ENCODE measurements at regions not wholly inside any gene's neighbourhood (a gene's known extent, or its start where the extent isn't known, plus 50 kb on each side); places are given as distances from the start of the nearest gene placed in this dataset.
"Not testable (repeated sequence)": the region's sequence is repeated elsewhere in the genome, so short reads cannot be mapped to it uniquely, and the experiment has no call there.

GRCh38 chr5:50576686-50577256 is 89.7 kb upstream of the PARP8 start:
- Histone ChIP-seq H3K27me3 (ENCODE audit: low read depth) (no peaks in the 10 kb centered on the region), H3K36me3 (no peaks in the 10 kb centered on the region), H3K4me1 (no peaks in the 10 kb centered on the region), H3K9me3 (replicated peaks) (no peaks in the 10 kb centered on the region), H3K27ac (replicated peaks) (no peak overlapping the region), H3K4me3 (no peak overlapping the region)
- DNase-seq: no peak
- no peak for TF ChIP-seq CTCF (IDR thresholded peaks at IDR 0.05; ENCODE audit: borderline replicate concordance)
- intact Hi-C loops (cut with micrococcal nuclease): no loop called here

GRCh38 chr5:50580506-50580905 is 85.9 kb upstream of the PARP8 start:
- no peak for TF ChIP-seq CTCF (IDR thresholded peaks at IDR 0.05; ENCODE audit: borderline replicate concordance)
- Histone ChIP-seq H3K27me3 (ENCODE audit: low read depth) (peaks cover 5% of the 10 kb centered on the region), H3K4me1 (no peaks in the 10 kb centered on the region), H3K4me3 (no peak overlapping the region), H3K36me3 (no peaks in the 10 kb centered on the region), H3K27ac (replicated peaks) (no peak overlapping the region), H3K9me3 (replicated peaks) (no peaks in the 10 kb centered on the region)
- DNase-seq: no peak
- intact Hi-C loops (cut with micrococcal nuclease): no loop called here

GRCh38 chr5:50581845-50582244 is 84.6 kb upstream of the PARP8 start:
- H3K4me1 ChIP-seq; H3K36me3 ChIP-seq; DNase-seq; H3K27ac ChIP-seq (replicated peaks); H3K27me3 ChIP-seq (ENCODE audit: low read depth); H3K9me3 ChIP-seq (replicated peaks); intact Hi-C loops (cut with micrococcal nuclease); H3K4me3 ChIP-seq: not testable (repeated sequence)

- no peaks in the 10 kb centered on the region for H3K36me3 ChIP-seq
- TF ChIP-seq CTCF (IDR thresholded peaks at IDR 0.05; ENCODE audit: borderline replicate concordance): no peak
- no peaks in the 10 kb centered on the region for H3K4me1 ChIP-seq
- DNase-seq: no peak
- peaks cover 5% of the 10 kb centered on the region for H3K27me3 ChIP-seq (ENCODE audit: low read depth)
- no peak overlapping the region for H3K4me3 ChIP-seq
- no peak overlapping the region for H3K27ac ChIP-seq (replicated peaks)
- H3K9me3 ChIP-seq (replicated peaks): no peaks in the 10 kb centered on the region
- intact Hi-C loops (cut with micrococcal nuclease): no loop called here
Observed at GRCh38 chr5:50582699-50583098, 83.7 kb upstream of the PARP8 start.

- H3K4me1 ChIP-seq: no peaks in the 10 kb centered on the region
- H3K36me3 ChIP-seq: no peaks in the 10 kb centered on the region
- peaks cover 5% of the 10 kb centered on the region for H3K27me3 ChIP-seq (ENCODE audit: low read depth)
- intact Hi-C loops (cut with micrococcal nuclease): no loop called here
- no peak overlapping the region for H3K27ac ChIP-seq (replicated peaks)
- H3K9me3 ChIP-seq (replicated peaks): no peaks in the 10 kb centered on the region
- H3K4me3 ChIP-seq: no peak overlapping the region
- DNase-seq: no peak
- no peak for TF ChIP-seq CTCF (IDR thresholded peaks at IDR 0.05; ENCODE audit: borderline replicate concordance)
Observed at GRCh38 chr5:50583621-50584020, 82.8 kb upstream of the PARP8 start.

GRCh38 chr5:50588471-50588870 is 78.0 kb upstream of the PARP8 start:
- intact Hi-C loops (cut with micrococcal nuclease): not testable (repeated sequence)

GRCh38 chr5:50590444-50591189 is 75.8 kb upstream of the PARP8 start:
- H3K4me3 ChIP-seq; H3K4me1 ChIP-seq; H3K27me3 ChIP-seq (ENCODE audit: low read depth); intact Hi-C loops (cut with micrococcal nuclease); H3K36me3 ChIP-seq; H3K9me3 ChIP-seq (replicated peaks); DNase-seq; H3K27ac ChIP-seq (replicated peaks): not testable (repeated sequence)

More at GRCh38 chr5:50588471-50588870, 78.0 kb upstream of the PARP8 start:
- not testable (repeated sequence) for H3K9me3 ChIP-seq (replicated peaks); H3K36me3 ChIP-seq; DNase-seq; H3K4me3 ChIP-seq; H3K4me1 ChIP-seq; H3K27ac ChIP-seq (replicated peaks); H3K27me3 ChIP-seq (ENCODE audit: low read depth)

- DNase-seq; H3K4me3 ChIP-seq; H3K27me3 ChIP-seq (ENCODE audit: low read depth); H3K36me3 ChIP-seq; H3K27ac ChIP-seq (replicated peaks); H3K9me3 ChIP-seq (replicated peaks); intact Hi-C loops (cut with micrococcal nuclease); H3K4me1 ChIP-seq: not testable (repeated sequence)
Observed at GRCh38 chr5:50591338-50591737, 75.1 kb upstream of the PARP8 start.
